ENCODE measurements at regions not wholly inside any gene's neighbourhood (a gene's known extent, or its start where the extent isn't known, plus 50 kb on each side); places are given as distances from the start of the nearest gene placed in this dataset.

DNA sequence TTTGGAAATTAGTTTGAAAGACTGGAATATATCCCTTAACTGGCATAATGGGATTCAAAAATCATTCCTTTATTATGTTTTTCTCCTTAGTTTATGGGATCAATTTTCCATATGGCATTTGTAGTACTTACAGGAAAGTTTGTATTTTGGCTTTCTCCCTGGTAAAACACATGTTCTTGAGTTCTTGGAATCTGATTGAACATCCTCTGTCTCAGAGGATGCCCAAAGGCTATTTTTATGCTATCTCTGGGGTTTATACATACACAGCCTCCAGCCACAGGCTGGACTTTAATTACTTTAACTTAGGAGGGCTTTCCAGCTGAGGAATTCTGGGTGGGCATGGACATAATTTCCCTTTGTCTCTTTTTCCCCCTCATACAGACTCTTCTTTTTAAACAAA, 236.4 kb downstream of the HGF start:
- CTCF ChIA-PET = no interaction called here
- POLR2A ChIA-PET = no interaction called here

DNA sequence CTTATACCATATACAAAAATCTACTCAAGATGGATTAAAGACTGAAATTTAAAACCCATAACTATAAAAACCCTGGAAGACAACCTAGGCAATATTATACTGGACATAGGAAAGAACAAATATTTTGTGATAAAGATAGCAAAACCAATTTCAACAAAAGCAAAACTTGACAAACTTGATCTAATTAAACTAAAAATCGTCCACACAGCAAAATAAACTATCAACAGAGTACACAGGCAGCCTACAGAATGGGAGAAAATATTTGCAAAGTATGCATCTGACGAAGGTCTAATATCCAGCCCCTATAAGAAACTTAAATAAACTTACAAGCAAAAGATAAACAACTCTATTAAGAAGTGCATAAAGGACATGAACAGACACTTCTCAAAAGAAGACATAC, 240.1 kb downstream of the HGF start:
- ChIA-PET CTCF (no interaction called here), POLR2A (no interaction called here)
- H3K27ac ChIP-seq (ENCODE audit: extremely low read depth, low read depth, low read length) = no peak overlapping the region
- H3K4me3 ChIP-seq (ENCODE audit: low read depth, low read length) = no peak overlapping the region
- H3K9me3 ChIP-seq (ENCODE audit: control insufficient read depth, insufficient read depth, low read depth, low read length) = no peaks in the 10 kb centered on the region
- H3K4me1 ChIP-seq (ENCODE audit: control insufficient read depth, insufficient read depth, low read length) = no peaks in the 10 kb centered on the region
- no peaks in the 10 kb centered on the region for H3K36me3 ChIP-seq (ENCODE audit: control insufficient read depth in 2 of 2, insufficient read depth in 1 of 2, low read length in 2 of 2)
- TF ChIP-seq KLF7 (tag by site-specific recombination; IDR thresholded peaks at IDR 0.05; ENCODE audit: borderline replicate concordance) (no peak), MEIS1 (CRISPR knock-in tag; IDR thresholded peaks at IDR 0.05; ENCODE audit: borderline replicate concordance) (no peak), ZNF514 (tag by site-specific recombination; IDR thresholded peaks at IDR 0.05) (no peak), ZNF221 (tag by site-specific recombination; IDR thresholded peaks at IDR 0.05; ENCODE audit: borderline replicate concordance) (no peak), ZNF561 (tag by site-specific recombination; IDR thresholded peaks at IDR 0.05; ENCODE audit: borderline replicate concordance) (no peak), ZNF768 (tag by site-specific recombination; IDR thresholded peaks at IDR 0.05) (no peak), ZFP41 (tag by site-specific recombination; IDR thresholded peaks at IDR 0.05; ENCODE audit: borderline replicate concordance) (no peak), ZNF426 (tag by site-specific recombination; IDR thresholded peaks at IDR 0.05) (no peak), ZNF548 (tag by site-specific recombination; IDR thresholded peaks at IDR 0.05) (no peak), ZBTB1 (tag by site-specific recombination; IDR thresholded peaks at IDR 0.05) (no peak), ZNF501 (tag by site-specific recombination; IDR thresholded peaks at IDR 0.05) (no peak), YY2 (tag by site-specific recombination; IDR thresholded peaks at IDR 0.05) (no peak)
- TF ChIP-seq, protein P1, sequence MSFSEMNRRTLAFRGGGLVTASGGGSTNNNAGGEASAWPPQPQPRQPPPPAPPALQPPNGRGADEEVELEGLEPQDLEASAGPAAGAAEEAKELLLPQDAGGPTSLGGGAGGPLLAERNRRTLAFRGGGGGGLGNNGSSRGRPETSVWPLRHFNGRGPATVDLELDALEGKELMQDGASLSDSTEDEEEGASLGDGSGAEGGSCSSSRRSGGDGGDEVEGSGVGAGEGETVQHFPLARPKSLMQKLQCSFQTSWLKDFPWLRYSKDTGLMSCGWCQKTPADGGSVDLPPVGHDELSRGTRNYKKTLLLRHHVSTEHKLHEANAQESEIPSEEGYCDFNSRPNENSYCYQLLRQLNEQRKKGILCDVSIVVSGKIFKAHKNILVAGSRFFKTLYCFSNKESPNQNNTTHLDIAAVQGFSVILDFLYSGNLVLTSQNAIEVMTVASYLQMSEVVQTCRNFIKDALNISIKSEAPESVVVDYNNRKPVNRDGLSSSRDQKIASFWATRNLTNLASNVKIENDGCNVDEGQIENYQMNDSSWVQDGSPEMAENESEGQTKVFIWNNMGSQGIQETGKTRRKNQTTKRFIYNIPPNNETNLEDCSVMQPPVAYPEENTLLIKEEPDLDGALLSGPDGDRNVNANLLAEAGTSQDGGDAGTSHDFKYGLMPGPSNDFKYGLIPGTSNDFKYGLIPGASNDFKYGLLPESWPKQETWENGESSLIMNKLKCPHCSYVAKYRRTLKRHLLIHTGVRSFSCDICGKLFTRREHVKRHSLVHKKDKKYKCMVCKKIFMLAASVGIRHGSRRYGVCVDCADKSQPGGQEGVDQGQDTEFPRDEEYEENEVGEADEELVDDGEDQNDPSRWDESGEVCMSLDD (tag by site-specific recombination; IDR thresholded peaks at IDR 0.05) = no peak
- TF ChIP-seq, protein P2, sequence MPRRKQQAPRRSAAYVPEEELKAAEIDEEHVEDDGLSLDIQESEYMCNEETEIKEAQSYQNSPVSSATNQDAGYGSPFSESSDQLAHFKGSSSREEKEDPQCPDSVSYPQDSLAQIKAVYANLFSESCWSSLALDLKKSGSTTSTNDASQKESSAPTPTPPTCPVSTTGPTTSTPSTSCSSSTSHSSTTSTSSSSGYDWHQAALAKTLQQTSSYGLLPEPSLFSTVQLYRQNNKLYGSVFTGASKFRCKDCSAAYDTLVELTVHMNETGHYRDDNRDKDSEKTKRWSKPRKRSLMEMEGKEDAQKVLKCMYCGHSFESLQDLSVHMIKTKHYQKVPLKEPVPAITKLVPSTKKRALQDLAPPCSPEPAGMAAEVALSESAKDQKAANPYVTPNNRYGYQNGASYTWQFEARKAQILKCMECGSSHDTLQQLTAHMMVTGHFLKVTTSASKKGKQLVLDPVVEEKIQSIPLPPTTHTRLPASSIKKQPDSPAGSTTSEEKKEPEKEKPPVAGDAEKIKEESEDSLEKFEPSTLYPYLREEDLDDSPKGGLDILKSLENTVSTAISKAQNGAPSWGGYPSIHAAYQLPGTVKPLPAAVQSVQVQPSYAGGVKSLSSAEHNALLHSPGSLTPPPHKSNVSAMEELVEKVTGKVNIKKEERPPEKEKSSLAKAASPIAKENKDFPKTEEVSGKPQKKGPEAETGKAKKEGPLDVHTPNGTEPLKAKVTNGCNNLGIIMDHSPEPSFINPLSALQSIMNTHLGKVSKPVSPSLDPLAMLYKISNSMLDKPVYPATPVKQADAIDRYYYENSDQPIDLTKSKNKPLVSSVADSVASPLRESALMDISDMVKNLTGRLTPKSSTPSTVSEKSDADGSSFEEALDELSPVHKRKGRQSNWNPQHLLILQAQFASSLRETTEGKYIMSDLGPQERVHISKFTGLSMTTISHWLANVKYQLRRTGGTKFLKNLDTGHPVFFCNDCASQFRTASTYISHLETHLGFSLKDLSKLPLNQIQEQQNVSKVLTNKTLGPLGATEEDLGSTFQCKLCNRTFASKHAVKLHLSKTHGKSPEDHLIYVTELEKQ (tag by site-specific recombination; IDR thresholded peaks at IDR 0.05; ENCODE audit: borderline replicate concordance) = no peak
- TF ChIP-seq, protein P3, sequence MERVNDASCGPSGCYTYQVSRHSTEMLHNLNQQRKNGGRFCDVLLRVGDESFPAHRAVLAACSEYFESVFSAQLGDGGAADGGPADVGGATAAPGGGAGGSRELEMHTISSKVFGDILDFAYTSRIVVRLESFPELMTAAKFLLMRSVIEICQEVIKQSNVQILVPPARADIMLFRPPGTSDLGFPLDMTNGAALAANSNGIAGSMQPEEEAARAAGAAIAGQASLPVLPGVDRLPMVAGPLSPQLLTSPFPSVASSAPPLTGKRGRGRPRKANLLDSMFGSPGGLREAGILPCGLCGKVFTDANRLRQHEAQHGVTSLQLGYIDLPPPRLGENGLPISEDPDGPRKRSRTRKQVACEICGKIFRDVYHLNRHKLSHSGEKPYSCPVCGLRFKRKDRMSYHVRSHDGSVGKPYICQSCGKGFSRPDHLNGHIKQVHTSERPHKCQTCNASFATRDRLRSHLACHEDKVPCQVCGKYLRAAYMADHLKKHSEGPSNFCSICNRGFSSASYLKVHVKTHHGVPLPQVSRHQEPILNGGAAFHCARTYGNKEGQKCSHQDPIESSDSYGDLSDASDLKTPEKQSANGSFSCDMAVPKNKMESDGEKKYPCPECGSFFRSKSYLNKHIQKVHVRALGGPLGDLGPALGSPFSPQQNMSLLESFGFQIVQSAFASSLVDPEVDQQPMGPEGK (tag by site-specific recombination; IDR thresholded peaks at IDR 0.05) = no peak

More for the DNA sequence above, 236.4 kb downstream of the HGF start:
- TF ChIP-seq ZSCAN18 (tag by site-specific recombination; IDR thresholded peaks at IDR 0.05) = no peak
- no peak for TF ChIP-seq GLI4 (tag by site-specific recombination; IDR thresholded peaks at IDR 0.05)
- TF ChIP-seq, protein P4, sequence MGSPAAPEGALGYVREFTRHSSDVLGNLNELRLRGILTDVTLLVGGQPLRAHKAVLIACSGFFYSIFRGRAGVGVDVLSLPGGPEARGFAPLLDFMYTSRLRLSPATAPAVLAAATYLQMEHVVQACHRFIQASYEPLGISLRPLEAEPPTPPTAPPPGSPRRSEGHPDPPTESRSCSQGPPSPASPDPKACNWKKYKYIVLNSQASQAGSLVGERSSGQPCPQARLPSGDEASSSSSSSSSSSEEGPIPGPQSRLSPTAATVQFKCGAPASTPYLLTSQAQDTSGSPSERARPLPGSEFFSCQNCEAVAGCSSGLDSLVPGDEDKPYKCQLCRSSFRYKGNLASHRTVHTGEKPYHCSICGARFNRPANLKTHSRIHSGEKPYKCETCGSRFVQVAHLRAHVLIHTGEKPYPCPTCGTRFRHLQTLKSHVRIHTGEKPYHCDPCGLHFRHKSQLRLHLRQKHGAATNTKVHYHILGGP (tag by site-specific recombination; IDR thresholded peaks at IDR 0.05) = no peak
- TF ChIP-seq ZNF48 (tag by site-specific recombination; IDR thresholded peaks at IDR 0.05) = no peak
- no peak for TF ChIP-seq ZNF416 (tag by site-specific recombination; IDR thresholded peaks at IDR 0.05)
- no peak for TF ChIP-seq ZNF585B (tag by site-specific recombination; IDR thresholded peaks at IDR 0.05)
- no peak for TF ChIP-seq ZNF623 (tag by site-specific recombination; IDR thresholded peaks at IDR 0.05)
- no peak overlapping the region for H3K4me3 ChIP-seq (ENCODE audit: low read depth, low read length)
- no peaks in the 10 kb centered on the region for H3K9me3 ChIP-seq (ENCODE audit: control insufficient read depth, insufficient read depth, low read depth, low read length)
- H3K36me3 ChIP-seq (ENCODE audit: control insufficient read depth in 2 of 2, insufficient read depth in 1 of 2, low read length in 2 of 2) = no peaks in the 10 kb centered on the region
- no peak overlapping the region for H3K27ac ChIP-seq (ENCODE audit: extremely low read depth, low read depth, low read length)
- no peaks in the 10 kb centered on the region for H3K4me1 ChIP-seq (ENCODE audit: control insufficient read depth, insufficient read depth, low read length)
